ENCODE measurements at regions not wholly inside any gene's neighbourhood (a gene's known extent, or its start where the extent isn't known, plus 50 kb on each side); places are given as distances from the start of the nearest gene placed in this dataset.

GRCh38 chr5:35430381-35431162 lies 187.1 kb upstream of the SPEF2 start:
- DNase-seq (ENCODE audit: low read depth): no peak

- DNase-seq (ENCODE audit: low read depth): no peak
Observed at GRCh38 chr5:35420200-35420599, 189.9 kb upstream of the PRLR start.

- DNase-seq (ENCODE audit: low read depth): no peak
Observed at GRCh38 chr5:35417040-35417439, 186.8 kb upstream of the PRLR start.

- DNase-seq (ENCODE audit: low read depth): no peak
Observed at GRCh38 chr5:35416217-35416988, 186.1 kb upstream of the PRLR start.

GRCh38 chr5:35415309-35415708 lies 185.0 kb upstream of the PRLR start:
- no peak for DNase-seq (ENCODE audit: low read depth)

GRCh38 chr5:35409361-35409760 lies 179.1 kb upstream of the PRLR start:
- DNase-seq (ENCODE audit: low read depth): no peak

GRCh38 chr5:35408146-35408545 lies 177.9 kb upstream of the PRLR start:
- DNase-seq (ENCODE audit: low read depth): no peak

- no peak for DNase-seq (ENCODE audit: low read depth)
Observed at GRCh38 chr5:35407697-35408096, 177.4 kb upstream of the PRLR start.

- DNase-seq (ENCODE audit: low read depth): no peak
Observed at GRCh38 chr5:35405938-35406337, 175.7 kb upstream of the PRLR start.

GRCh38 chr5:35404701-35405100 lies 174.4 kb upstream of the PRLR start:
- DNase-seq (ENCODE audit: low read depth): no peak

GRCh38 chr5:35393901-35394300 lies 163.6 kb upstream of the PRLR start:
- DNase-seq (ENCODE audit: low read depth): no peak

GRCh38 chr5:35384658-35385057 lies 154.4 kb upstream of the PRLR start:
- DNase-seq (ENCODE audit: low read depth): no peak

- no peak for DNase-seq (ENCODE audit: low read depth)
Observed at GRCh38 chr5:35383041-35383440, 152.8 kb upstream of the PRLR start.

- no peak for DNase-seq (ENCODE audit: low read depth)
Observed at GRCh38 chr5:35377653-35378052, 147.4 kb upstream of the PRLR start.

GRCh38 chr5:35374584-35374983 lies 144.3 kb upstream of the PRLR start:
- DNase-seq (ENCODE audit: low read depth): no peak

GRCh38 chr5:35373249-35373648 lies 143.0 kb upstream of the PRLR start:
- no peak for DNase-seq (ENCODE audit: low read depth)

GRCh38 chr5:35372482-35372881 lies 142.2 kb upstream of the PRLR start:
- DNase-seq (ENCODE audit: low read depth): no peak

GRCh38 chr5:35371951-35372426 lies 141.7 kb upstream of the PRLR start:
- no peak for DNase-seq (ENCODE audit: low read depth)

- DNase-seq (ENCODE audit: low read depth): no peak
Observed at GRCh38 chr5:35370871-35371270, 140.6 kb upstream of the PRLR start.

- no peak for DNase-seq (ENCODE audit: low read depth)
Observed at GRCh38 chr5:35369965-35370790, 139.9 kb upstream of the PRLR start.

GRCh38 chr5:35367526-35367925 lies 137.2 kb upstream of the PRLR start:
- no peak for DNase-seq (ENCODE audit: low read depth)

- DNase-seq (ENCODE audit: low read depth): no peak
Observed at GRCh38 chr5:35365758-35366157, 135.5 kb upstream of the PRLR start.

Data from HS-27A (cell line).